ENCODE measurements at regions not wholly inside any gene's neighbourhood (a gene's known extent, or its start where the extent isn't known, plus 50 kb on each side); places are given as distances from the start of the nearest gene placed in this dataset.

- ATAC-seq (replicated peaks) = no peak
- H3K36me3 Mint-ChIP-seq (ENCODE audit: insufficient read depth) = peaks cover 1% of the 10 kb centered on the region
Measured at GRCh38 chr14:94690896-94691659, 78.8 kb downstream of the GSC start.

GRCh38 chr14:94690486-94690885 lies 78.3 kb downstream of the SERPINA3 start:
- peaks cover 13 to 44% of the 10 kb centered on the region in 2 donors for H3K27me3 Mint-ChIP-seq
- H3K4me1 Mint-ChIP-seq (ENCODE audit: low read depth in 2 of 2) = no peaks in the 10 kb centered on the region
- H3K4me3 Mint-ChIP-seq = no peak overlapping the region
- DNase-seq (no peak), ATAC-seq (replicated peaks) (no peak)
- H3K9me3 Mint-ChIP-seq = no peaks in the 10 kb centered on the region
- H3K27ac Mint-ChIP-seq = no peak overlapping the region
- H3K36me3 Mint-ChIP-seq (ENCODE audit: insufficient read depth) = peaks cover 2% of the 10 kb centered on the region

More at GRCh38 chr14:94690896-94691659, 78.8 kb downstream of the GSC start:
- H3K9me3 Mint-ChIP-seq = no peaks in the 10 kb centered on the region
- no peak overlapping the region for H3K27ac Mint-ChIP-seq
- peaks cover 13 to 50% of the 10 kb centered on the region in 2 donors for H3K27me3 Mint-ChIP-seq
- no peaks in the 10 kb centered on the region for H3K4me1 Mint-ChIP-seq (ENCODE audit: low read depth in 2 of 2)
- no peak for DNase-seq
- H3K4me3 Mint-ChIP-seq = no peak overlapping the region

- Mint-ChIP-seq H3K27me3 (peaks cover 13 to 39% of the 10 kb centered on the region in 2 donors), H3K4me1 (ENCODE audit: low read depth in 2 of 2) (no peaks in the 10 kb centered on the region), H3K36me3 (ENCODE audit: insufficient read depth) (peaks cover 2% of the 10 kb centered on the region), H3K4me3 (no peak overlapping the region), H3K9me3 (no peaks in the 10 kb centered on the region), H3K27ac (no peak overlapping the region)
- DNase-seq (no peak), ATAC-seq (replicated peaks) (no peak)
Measured at GRCh38 chr14:94689985-94690400, 77.8 kb downstream of the SERPINA3 start.

DNA sequence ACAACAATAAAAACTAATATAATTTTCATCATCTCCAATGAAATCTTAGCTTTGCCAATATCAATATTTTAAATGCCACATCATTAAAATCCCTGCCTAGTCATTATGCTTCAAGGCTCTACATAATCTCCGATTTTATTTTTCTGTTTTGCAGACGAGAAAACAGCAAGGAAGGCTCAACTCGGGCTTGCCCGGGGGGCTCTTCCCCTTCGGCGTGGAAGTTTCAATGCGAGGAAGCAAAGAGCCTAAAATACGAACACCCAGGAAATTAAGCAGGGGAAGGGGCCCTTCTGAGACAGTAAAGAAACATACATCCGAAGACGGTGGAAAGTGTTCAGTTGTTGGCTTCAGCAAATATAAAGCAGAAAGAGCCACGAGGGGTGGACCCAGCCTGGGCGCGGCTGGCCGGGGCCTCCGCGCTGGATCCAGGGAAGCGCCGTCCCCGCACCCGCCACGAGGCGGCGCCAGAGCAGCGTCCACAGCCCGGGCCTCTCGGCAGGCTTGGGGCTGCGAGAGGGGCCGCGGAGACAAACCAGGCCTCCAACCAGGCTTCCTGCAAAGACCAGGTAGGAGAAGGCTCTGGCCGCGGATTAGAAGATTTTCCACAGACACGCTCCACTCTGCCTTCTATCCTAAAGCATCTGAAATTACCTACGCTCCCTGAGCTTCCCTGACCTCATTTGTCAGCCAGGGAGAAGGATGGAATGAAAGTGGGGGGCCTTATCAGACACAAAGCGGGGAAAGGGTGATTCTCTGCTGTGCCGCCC lies 77.2 kb downstream of the SERPINA3 start:
- ATAC-seq (replicated peaks) (peak; percentile 64), DNase-seq (peak; percentile 26 to 35 (median 33))
- Mint-ChIP-seq H3K27ac (no peak overlapping the region), H3K27me3 (peaks cover 9 to 39% of the 10 kb centered on the region in 2 donors), H3K4me1 (ENCODE audit: low read depth in 2 of 2) (no peaks in the 10 kb centered on the region), H3K36me3 (ENCODE audit: insufficient read depth) (peaks cover 2% of the 10 kb centered on the region), H3K4me3 (no peak overlapping the region), H3K9me3 (no peaks in the 10 kb centered on the region)

- DNase-seq (no peak), ATAC-seq (replicated peaks) (no peak)
- H3K9me3 Mint-ChIP-seq = no peaks in the 10 kb centered on the region
- H3K4me3 Mint-ChIP-seq = no peak overlapping the region
- peaks cover 2% of the 10 kb centered on the region for H3K36me3 Mint-ChIP-seq (ENCODE audit: insufficient read depth)
- peaks cover 6 to 36% of the 10 kb centered on the region in 2 donors for H3K27me3 Mint-ChIP-seq
- no peaks in the 10 kb centered on the region for H3K4me1 Mint-ChIP-seq (ENCODE audit: low read depth in 2 of 2)
- no peak overlapping the region for H3K27ac Mint-ChIP-seq
Measured at GRCh38 chr14:94686511-94687160, 74.4 kb downstream of the SERPINA3 start.

DNA sequence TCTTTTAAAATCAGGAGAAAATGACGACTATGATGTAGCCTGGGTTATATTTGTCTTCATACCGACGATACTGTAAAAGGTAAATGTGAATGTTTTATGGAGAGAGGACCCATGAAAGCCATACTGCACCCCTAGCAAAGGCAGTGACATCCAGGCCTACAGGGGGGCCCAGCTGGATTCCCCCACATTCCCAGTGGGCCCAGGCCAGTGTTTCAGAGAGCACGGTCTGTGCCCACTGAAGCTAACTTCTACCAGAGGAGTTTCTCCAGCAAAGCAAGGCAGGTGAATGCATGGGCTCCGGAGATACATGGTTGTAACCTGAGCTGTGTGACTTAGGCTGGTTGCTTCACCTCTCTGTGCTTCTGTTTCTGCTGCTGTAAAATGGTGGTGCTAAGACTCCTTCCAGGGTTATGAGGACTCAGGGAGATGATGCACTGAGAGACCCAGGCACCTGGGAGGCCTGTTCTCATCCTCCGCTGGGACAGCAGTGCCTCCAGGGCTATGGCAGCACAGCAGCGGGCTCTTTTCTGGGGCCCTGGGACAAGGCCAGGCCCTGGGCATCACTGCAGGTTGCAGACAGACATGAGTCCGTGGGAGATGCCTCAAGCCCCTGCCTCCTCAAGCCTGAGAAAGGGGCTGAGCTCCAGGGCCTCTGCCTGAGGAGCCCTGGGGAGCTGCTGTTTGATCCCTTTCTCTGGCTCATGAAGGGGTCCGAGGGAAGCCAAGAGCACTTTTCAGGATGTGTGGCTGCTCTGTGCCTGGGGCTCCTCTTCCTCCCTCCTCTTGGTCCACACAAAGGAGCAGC lies 73.7 kb downstream of the SERPINA3 start:
- Mint-ChIP-seq H3K36me3 (ENCODE audit: insufficient read depth) (peaks cover 2% of the 10 kb centered on the region), H3K4me3 (no peak overlapping the region), H3K4me1 (ENCODE audit: low read depth in 2 of 2) (no peaks in the 10 kb centered on the region), H3K27ac (no peak overlapping the region), H3K9me3 (no peaks in the 10 kb centered on the region), H3K27me3 (peaks cover 6 to 36% of the 10 kb centered on the region in 2 donors)
- ATAC-seq (replicated peaks) = no peak
- no peak for DNase-seq

DNA sequence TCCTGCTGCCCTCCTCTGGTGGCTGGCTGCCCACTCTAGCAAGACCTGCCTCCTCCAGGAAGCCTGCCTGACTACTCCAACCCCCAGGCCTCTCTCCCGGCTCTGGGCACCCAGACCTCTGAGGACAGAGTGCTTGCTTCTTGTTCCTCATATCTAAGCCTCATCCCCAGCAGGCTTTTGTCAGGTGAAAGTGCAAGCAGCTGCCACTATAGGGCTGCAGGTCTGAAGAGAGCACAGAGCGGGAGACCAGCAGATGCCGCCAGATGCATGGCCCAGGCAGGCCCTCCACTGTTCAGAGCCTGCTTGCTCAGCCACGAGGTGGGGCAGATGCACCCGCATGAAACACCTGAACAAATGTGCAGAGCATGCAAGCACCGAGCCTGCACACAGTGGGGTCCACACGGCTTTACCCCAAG lies 73.0 kb downstream of the SERPINA3 start:
- Mint-ChIP-seq H3K27me3 (peaks cover 3 to 36% of the 10 kb centered on the region in 2 donors), H3K36me3 (ENCODE audit: insufficient read depth) (peaks cover 2% of the 10 kb centered on the region), H3K4me3 (no peak overlapping the region), H3K27ac (no peak overlapping the region), H3K9me3 (no peaks in the 10 kb centered on the region), H3K4me1 (ENCODE audit: low read depth in 2 of 2) (no peaks in the 10 kb centered on the region)
- ATAC-seq (replicated peaks) = no peak
- no peak for DNase-seq

DNA sequence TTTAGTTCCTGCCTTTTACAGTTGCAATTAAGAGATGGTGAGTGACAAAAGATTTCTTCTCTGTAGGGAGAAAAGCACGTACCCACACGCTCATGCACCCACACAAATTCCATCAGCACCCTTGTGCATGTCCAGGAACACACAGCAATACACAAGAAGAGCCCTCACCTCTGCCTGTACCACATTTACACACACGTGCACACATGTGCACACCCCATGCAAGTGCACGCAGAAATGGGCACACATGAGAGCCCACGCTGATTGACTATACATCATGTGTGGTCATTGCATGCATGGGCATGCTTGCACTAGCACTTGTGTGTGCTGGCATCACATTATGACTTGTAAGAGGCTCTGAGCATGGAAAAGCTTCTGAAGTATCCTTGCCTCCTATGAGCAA lies 70.5 kb downstream of the SERPINA3 start:
- H3K36me3 Mint-ChIP-seq (ENCODE audit: insufficient read depth) = peaks cover 2% of the 10 kb centered on the region
- H3K4me3 Mint-ChIP-seq = no peak overlapping the region
- H3K27ac Mint-ChIP-seq = no peak overlapping the region
- H3K9me3 Mint-ChIP-seq = no peaks in the 10 kb centered on the region
- H3K4me1 Mint-ChIP-seq (ENCODE audit: low read depth in 2 of 2) = no peaks in the 10 kb centered on the region
- DNase-seq (no peak), ATAC-seq (replicated peaks) (no peak)
- H3K27me3 Mint-ChIP-seq = peaks cover 0 to 46% of the 10 kb centered on the region in 2 donors

GRCh38 chr14:94682061-94682516 lies 69.9 kb downstream of the SERPINA3 start:
- Mint-ChIP-seq H3K4me3 (no peak overlapping the region), H3K9me3 (no peaks in the 10 kb centered on the region), H3K4me1 (ENCODE audit: low read depth in 2 of 2) (no peaks in the 10 kb centered on the region), H3K27ac (no peak overlapping the region), H3K27me3 (peaks cover 6 to 51% of the 10 kb centered on the region in 2 donors), H3K36me3 (ENCODE audit: insufficient read depth) (peaks cover 2% of the 10 kb centered on the region)
- ATAC-seq (replicated peaks) (no peak), DNase-seq (no peak)

DNA sequence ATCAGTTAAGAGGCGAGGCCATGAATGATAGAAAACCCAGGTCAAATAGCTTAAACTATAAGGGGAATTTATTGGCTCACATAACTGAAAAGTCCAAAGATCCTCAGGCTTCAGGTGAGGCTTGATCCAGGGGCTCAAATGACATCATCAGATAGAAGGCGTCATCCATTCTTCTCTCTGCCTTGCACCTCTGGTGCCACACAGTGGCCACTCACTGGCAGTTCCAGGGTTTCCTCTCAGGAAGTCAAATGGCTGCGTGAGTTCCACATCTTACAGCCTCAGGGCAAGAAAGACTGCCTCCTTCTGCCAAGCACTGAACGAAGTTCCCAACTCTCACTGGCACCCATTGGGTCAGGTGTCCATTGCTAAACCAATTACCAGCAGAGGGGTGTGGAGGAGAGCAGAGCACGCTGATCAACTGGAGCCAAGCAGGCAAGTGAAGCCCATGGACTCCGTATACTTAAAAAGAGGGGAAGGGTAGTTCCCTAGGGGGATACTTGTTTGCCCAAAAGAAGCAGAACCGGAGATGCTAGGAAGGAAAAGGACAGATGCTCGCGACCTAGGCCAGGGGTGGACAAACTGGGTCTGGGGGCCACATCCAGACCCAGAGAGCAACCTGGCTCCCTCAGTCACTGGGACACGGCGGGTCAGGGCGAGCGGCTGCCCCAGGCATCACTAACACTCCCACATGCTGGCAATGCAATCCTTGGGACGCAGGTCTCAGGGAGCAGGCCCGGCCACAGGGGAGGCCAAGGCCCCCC lies 69.3 kb downstream of the SERPINA3 start:
- H3K27me3 Mint-ChIP-seq = peaks cover 12 to 51% of the 10 kb centered on the region in 2 donors
- no peak overlapping the region for H3K4me3 Mint-ChIP-seq
- H3K36me3 Mint-ChIP-seq (ENCODE audit: insufficient read depth) = peaks cover 2% of the 10 kb centered on the region
- ATAC-seq (replicated peaks) (no peak), DNase-seq (no peak)
- H3K27ac Mint-ChIP-seq = no peak overlapping the region
- H3K4me1 Mint-ChIP-seq (ENCODE audit: low read depth in 2 of 2) = no peaks in the 10 kb centered on the region
- no peaks in the 10 kb centered on the region for H3K9me3 Mint-ChIP-seq

- H3K9me3 Mint-ChIP-seq = no peaks in the 10 kb centered on the region
- peaks cover 16 to 55% of the 10 kb centered on the region in 2 donors for H3K27me3 Mint-ChIP-seq
- H3K4me1 Mint-ChIP-seq (ENCODE audit: low read depth in 2 of 2) = no peaks in the 10 kb centered on the region
- no peak overlapping the region for H3K4me3 Mint-ChIP-seq
- no peak for DNase-seq
- ATAC-seq (replicated peaks) = no peak
- no peak overlapping the region for H3K27ac Mint-ChIP-seq
- no peaks in the 10 kb centered on the region for H3K36me3 Mint-ChIP-seq (ENCODE audit: insufficient read depth)
Measured at GRCh38 chr14:94680862-94681288, 68.7 kb downstream of the SERPINA3 start.
